ENCODE measurements at regions not wholly inside any gene's neighbourhood (a gene's known extent, or its start where the extent isn't known, plus 50 kb on each side); places are given as distances from the start of the nearest gene placed in this dataset.

GRCh38 chr3:67898916-67899315 lies 244.5 kb upstream of the SUCLG2 start:
- TF ChIP-seq CTCF (IDR thresholded peaks at IDR 0.05; ENCODE audit: unreplicated experiment in 3 of 3) = no peak
- H3K4me1 Mint-ChIP-seq = peaks cover 4% of the 10 kb centered on the region
- no peaks in the 10 kb centered on the region for H3K36me3 Mint-ChIP-seq (ENCODE audit: low read depth)
- H3K27ac Mint-ChIP-seq = no peak overlapping the region
- no peak overlapping the region for H3K4me3 Mint-ChIP-seq
- no peaks in the 10 kb centered on the region for H3K9me3 Mint-ChIP-seq
- H3K27me3 Mint-ChIP-seq (ENCODE audit: low read depth) = no peaks in the 10 kb centered on the region

- Mint-ChIP-seq H3K4me1 (peaks cover 4% of the 10 kb centered on the region), H3K27me3 (ENCODE audit: low read depth) (no peaks in the 10 kb centered on the region), H3K4me3 (no peak overlapping the region), H3K36me3 (ENCODE audit: low read depth) (no peaks in the 10 kb centered on the region), H3K9me3 (no peaks in the 10 kb centered on the region), H3K27ac (peak overlapping the region; percentile 76 to 87 (median 81))
- no peak for TF ChIP-seq CTCF (IDR thresholded peaks at IDR 0.05; ENCODE audit: unreplicated experiment in 3 of 3)
These were observed 243.2 kb upstream of the SUCLG2 start for GRCh38 chr3:67897351-67898336.

- Mint-ChIP-seq H3K36me3 (ENCODE audit: low read depth) (no peaks in the 10 kb centered on the region), H3K4me1 (peaks cover 4% of the 10 kb centered on the region), H3K4me3 (no peak overlapping the region), H3K9me3 (peaks cover under 1% of the 10 kb centered on the region), H3K27ac (peak overlapping the region; percentile 31 to 77 (median 52)), H3K27me3 (ENCODE audit: low read depth) (no peaks in the 10 kb centered on the region)
- TF ChIP-seq CTCF (IDR thresholded peaks at IDR 0.05; ENCODE audit: unreplicated experiment in 3 of 3) = no peak
These were observed 241.7 kb upstream of the SUCLG2 start for GRCh38 chr3:67896130-67896529.

- peaks cover 4% of the 10 kb centered on the region for H3K4me1 Mint-ChIP-seq
- no peak overlapping the region for H3K27ac Mint-ChIP-seq
- H3K4me3 Mint-ChIP-seq = no peak overlapping the region
- H3K36me3 Mint-ChIP-seq (ENCODE audit: low read depth) = no peaks in the 10 kb centered on the region
- H3K27me3 Mint-ChIP-seq (ENCODE audit: low read depth) = no peaks in the 10 kb centered on the region
- H3K9me3 Mint-ChIP-seq = peaks cover 9% of the 10 kb centered on the region
- no peak for TF ChIP-seq CTCF (IDR thresholded peaks at IDR 0.05; ENCODE audit: unreplicated experiment in 3 of 3)
These were observed 240.1 kb upstream of the SUCLG2 start for GRCh38 chr3:67894510-67894909.

GRCh38 chr3:67884345-67884744 lies 229.9 kb upstream of the SUCLG2 start:
- TF ChIP-seq CTCF (IDR thresholded peaks at IDR 0.05; ENCODE audit: unreplicated experiment in 3 of 3) = no peak
- Mint-ChIP-seq H3K27ac (no peak overlapping the region), H3K4me3 (no peak overlapping the region), H3K4me1 (peaks cover 9% of the 10 kb centered on the region), H3K9me3 (peaks cover 5% of the 10 kb centered on the region), H3K27me3 (ENCODE audit: low read depth) (no peaks in the 10 kb centered on the region), H3K36me3 (ENCODE audit: low read depth) (no peaks in the 10 kb centered on the region)

- H3K4me3 Mint-ChIP-seq = no peak overlapping the region
These were observed 229.4 kb upstream of the SUCLG2 start for GRCh38 chr3:67883766-67884165.

More at GRCh38 chr3:67883766-67884165, 229.4 kb upstream of the SUCLG2 start:
- peaks cover 9% of the 10 kb centered on the region for H3K4me1 Mint-ChIP-seq
- H3K27ac Mint-ChIP-seq = no peak overlapping the region
- H3K9me3 Mint-ChIP-seq = peaks cover 1% of the 10 kb centered on the region
- no peak for TF ChIP-seq CTCF (IDR thresholded peaks at IDR 0.05; ENCODE audit: unreplicated experiment in 3 of 3)
- no peaks in the 10 kb centered on the region for H3K36me3 Mint-ChIP-seq (ENCODE audit: low read depth)
- H3K27me3 Mint-ChIP-seq (ENCODE audit: low read depth) = no peaks in the 10 kb centered on the region
